OCI-LY1 (cell line): ENCODE measurements at regions not wholly inside any gene's neighbourhood (a gene's known extent, or its start where the extent isn't known, plus 50 kb on each side); places are given as distances from the start of the nearest gene placed in this dataset.
"Not testable (repeated sequence)": the region's sequence is repeated elsewhere in the genome, so short reads cannot be mapped to it uniquely, and the experiment has no call there.

Experiments
- H2AFZ ChIP-seq: fragments of 200-600 bp; sonication (generic), shearing (Covaris generic); 2 replicates; pipeline ENCODE4 v1.6.0; 2014; ENCODE audit warnings: antibody characterized with exemption, mild to moderate bottlenecking, low read length
- H3F3A ChIP-seq: fragments of 200-600 bp; sonication (generic), shearing (Covaris generic); 2 replicates; pipeline ENCODE4 v1.6.0; 2014; ENCODE audit warnings: mild to moderate bottlenecking, antibody characterized with exemption, low read length, moderate library complexity; ENCODE audit not compliant: insufficient read depth
- H3K27ac ChIP-seq: fragments of 200-600 bp; sonication (generic); 2 replicates; pipeline ENCODE4 v1.5.1; 2014; ENCODE audit warnings: low read length, mixed run types, mild to moderate bottlenecking, low read depth; ENCODE audit not compliant: poor library complexity, severe bottlenecking
- H3K27me3 ChIP-seq: fragments of 200-600 bp; sonication (generic); 2 replicates; pipeline ENCODE4 v1.6.0; 2014; ENCODE audit warnings: antibody characterized with exemption, mild to moderate bottlenecking, low read length, moderate library complexity; ENCODE audit not compliant: insufficient read depth
- H3K36me3 ChIP-seq: fragments of 200-600 bp; sonication (generic); 2 replicates; pipeline ENCODE4 v1.6.1; 2014; ENCODE audit warnings: mild to moderate bottlenecking, antibody characterized with exemption, low read length, moderate library complexity, mixed read lengths; ENCODE audit not compliant: insufficient read depth
- H3K4me1 ChIP-seq: fragments of 200-600 bp; sonication (generic); 2 replicates; pipeline ENCODE4 v1.5.1; 2014; ENCODE audit warnings: mild to moderate bottlenecking, low read length, moderate library complexity; ENCODE audit not compliant: insufficient read depth, severe bottlenecking
- H3K4me2 ChIP-seq: fragments of 200-600 bp; sonication (generic), shearing (Covaris generic); 2 replicates; pipeline ENCODE4 v1.6.1; 2014; ENCODE audit warnings: low read length
- H3K4me3 ChIP-seq: fragments of 200-600 bp; sonication (generic); 2 replicates; pipeline ENCODE4 v1.5.1; 2014; ENCODE audit warnings: low read length, low read depth, mild to moderate bottlenecking, mixed read lengths; ENCODE audit not compliant: poor library complexity, severe bottlenecking
- H3K79me2 ChIP-seq: fragments of 200-600 bp; shearing (Covaris generic); 2 replicates; pipeline ENCODE4 v1.6.1; 2016; ENCODE audit warnings: mixed run types, low read length, mixed read lengths; ENCODE audit not compliant: insufficient read depth
- H3K9ac ChIP-seq: fragments of 200-600 bp; sonication (generic), shearing (Covaris generic); 2 replicates; pipeline ENCODE4 v1.6.1; 2014; ENCODE audit warnings: mild to moderate bottlenecking, low read length, mixed read lengths
- H3K9me2 ChIP-seq: fragments of 200-600 bp; sonication (generic), shearing (Covaris generic); 2 replicates; pipeline ENCODE4 v1.6.1; 2014; ENCODE audit warnings: low read depth, mild to moderate bottlenecking, low read length, mixed read lengths
- H3K9me3 ChIP-seq: fragments of 200-600 bp; shearing (Covaris generic); 2 replicates; pipeline ENCODE4 v1.6.1; 2014; ENCODE audit warnings: low read length, mixed read lengths
- H4K20me1 ChIP-seq: fragments of 200-600 bp; sonication (generic), shearing (Covaris generic); 2 replicates; pipeline ENCODE4 v1.6.0; 2016; ENCODE audit warnings: mild to moderate bottlenecking, low read length; ENCODE audit not compliant: insufficient read depth
- CTCF ChIP-seq: fragments of 200-600 bp; sonication (generic), shearing (Covaris generic); IDR thresholded peaks from 2 replicates; pipeline ENCODE4 v1.5.1; 2017; ENCODE audit warnings: mild to moderate bottlenecking, antibody characterized with exemption, low read length, moderate library complexity, mixed read lengths
- EZH2 ChIP-seq: fragments of 200-600 bp; sonication (generic), shearing (Covaris generic); IDR thresholded peaks from 2 replicates; pipeline ENCODE4 v1.8.0; 2017; ENCODE audit warnings: borderline replicate concordance, mixed run types, mild to moderate bottlenecking, antibody characterized with exemption, low read length, moderate library complexity, mixed read lengths

GRCh38 chr13:75960538-75960994, 324.4 kb downstream of the LMO7 start:
- H3K27me3 ChIP-seq: no peaks in the 10 kb centered on the region
- no peak overlapping the region for H3K9ac ChIP-seq
- H3K9me3 ChIP-seq: no peaks in the 10 kb centered on the region
- H3K27ac ChIP-seq: no peak overlapping the region
- no peaks in the 10 kb centered on the region for H3K9me2 ChIP-seq
- no peaks in the 10 kb centered on the region for H3K79me2 ChIP-seq
- no peaks in the 10 kb centered on the region for H4K20me1 ChIP-seq
- H2AFZ ChIP-seq: no peak overlapping the region
- H3F3A ChIP-seq: no peaks in the 10 kb centered on the region
- TF ChIP-seq EZH2 (no peak), CTCF (no peak)
- H3K36me3 ChIP-seq: no peaks in the 10 kb centered on the region
- H3K4me3 ChIP-seq: no peak overlapping the region
- no peaks in the 10 kb centered on the region for H3K4me1 ChIP-seq
- no peak overlapping the region for H3K4me2 ChIP-seq

- Histone ChIP-seq H3K9me3 (no peaks in the 10 kb centered on the region), H3K27ac (no peak overlapping the region), H3K9ac (no peak overlapping the region), H3F3A (no peaks in the 10 kb centered on the region), H3K4me3 (no peak overlapping the region), H3K36me3 (no peaks in the 10 kb centered on the region), H3K79me2 (no peaks in the 10 kb centered on the region), H3K27me3 (no peaks in the 10 kb centered on the region), H4K20me1 (no peaks in the 10 kb centered on the region), H3K4me2 (no peak overlapping the region), H2AFZ (no peak overlapping the region), H3K4me1 (no peaks in the 10 kb centered on the region), H3K9me2 (no peaks in the 10 kb centered on the region)
- TF ChIP-seq CTCF (no peak), EZH2 (no peak)
Observed at GRCh38 chr13:75959861-75960481, 323.8 kb downstream of the LMO7 start.

- H3K79me2 ChIP-seq, H3K4me3 ChIP-seq, H3K36me3 ChIP-seq, H3K4me2 ChIP-seq, H3K27me3 ChIP-seq, H3K9ac ChIP-seq, H4K20me1 ChIP-seq, H3F3A ChIP-seq, H3K9me3 ChIP-seq, H3K27ac ChIP-seq, H3K9me2 ChIP-seq, H2AFZ ChIP-seq, H3K4me1 ChIP-seq: not testable (repeated sequence)
Observed at GRCh38 chr13:75953589-75953988, 317.5 kb downstream of the LMO7 start.

- H3K79me2 ChIP-seq: no peaks in the 10 kb centered on the region
- no peak overlapping the region for H3K4me2 ChIP-seq
- H2AFZ ChIP-seq: no peak overlapping the region
- H3K9me2 ChIP-seq: no peaks in the 10 kb centered on the region
- H3K4me3 ChIP-seq: no peak overlapping the region
- H3K9ac ChIP-seq: no peak overlapping the region
- H3K4me1 ChIP-seq: no peaks in the 10 kb centered on the region
- no peak overlapping the region for H3K27ac ChIP-seq
- H4K20me1 ChIP-seq: no peaks in the 10 kb centered on the region
- H3K27me3 ChIP-seq: no peaks in the 10 kb centered on the region
- no peaks in the 10 kb centered on the region for H3K36me3 ChIP-seq
- no peaks in the 10 kb centered on the region for H3K9me3 ChIP-seq
- no peaks in the 10 kb centered on the region for H3F3A ChIP-seq
- TF ChIP-seq EZH2 (no peak), CTCF (no peak)
Observed at GRCh38 chr13:75947448-75947847, 311.3 kb downstream of the LMO7 start.
